HG02642 (cell line): ENCODE measurements at regions not wholly inside any gene's neighbourhood (a gene's known extent, or its start where the extent isn't known, plus 50 kb on each side); places are given as distances from the start of the nearest gene placed in this dataset.
A peak's percentile ranks its signal among the peaks of the same experiment; 100 is the strongest.
"Not testable (repeated sequence)": the region's sequence is repeated elsewhere in the genome, so short reads cannot be mapped to it uniquely, and the experiment has no call there.

Experiments
- ATAC-seq: cut with Tn5 transposase; IDR thresholded peaks from one replicate; pipeline ENCODE4 v1.9.1; 2021; ENCODE audit warnings: mild to moderate bottlenecking; ENCODE audit not compliant: unreplicated experiment, poor library complexity

GRCh38 chr2:59295524-59296162 is 1054.5 kb upstream of the FANCL start:
- ATAC-seq, result no peak

- ATAC-seq, result no peak
Measured at GRCh38 chr2:59288771-59289170, 1047.6 kb upstream of the FANCL start.

- no peak for ATAC-seq
Measured at GRCh38 chr2:59282374-59283057, 1041.4 kb upstream of the FANCL start.

GRCh38 chr2:59277671-59278070 is 1036.5 kb upstream of the FANCL start:
- no peak for ATAC-seq

DNA sequence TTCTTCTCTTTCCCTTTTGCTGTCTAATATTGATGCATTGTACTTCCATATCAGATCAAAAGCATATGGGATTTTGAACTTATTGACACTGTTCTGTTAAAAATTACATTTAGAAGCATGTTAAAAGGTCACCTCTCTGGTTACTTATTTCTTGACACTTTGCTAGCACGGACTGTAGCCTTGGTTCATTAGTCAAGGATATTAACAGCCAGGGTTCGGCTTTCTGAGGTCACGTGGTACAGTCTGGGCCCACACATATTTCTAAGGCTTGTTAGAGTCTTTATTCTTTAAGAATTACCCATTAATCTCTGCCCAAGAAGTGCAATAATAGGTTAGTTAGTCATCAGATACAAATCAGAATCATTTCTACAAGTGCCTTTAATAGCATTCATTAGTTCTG is 1035.8 kb upstream of the FANCL start:
- ATAC-seq, result no peak

GRCh38 chr2:59276033-59276432 is 1034.9 kb upstream of the FANCL start:
- ATAC-seq, result no peak

DNA sequence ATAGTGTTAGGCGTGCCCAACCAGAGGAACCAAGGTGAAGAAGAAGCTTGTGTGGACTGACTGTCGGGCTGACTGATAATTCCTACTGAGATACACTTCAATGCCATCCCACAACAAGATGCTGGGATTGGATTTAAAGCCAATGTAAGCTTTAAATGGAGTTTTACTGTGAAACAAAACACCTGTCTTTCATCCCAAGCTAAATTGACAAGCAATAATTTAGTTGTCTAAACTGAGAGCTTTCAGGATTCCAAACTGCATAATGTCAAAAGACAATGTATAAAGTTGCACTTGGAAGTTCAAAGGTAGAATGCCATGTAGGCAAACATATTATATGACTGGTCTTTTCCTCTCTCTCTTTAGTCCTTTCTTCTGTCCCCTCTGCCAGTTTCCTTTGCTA is 1025.3 kb upstream of the FANCL start:
- no peak for ATAC-seq

- ATAC-seq, result no peak
Measured at GRCh38 chr2:59259913-59260312, 1018.8 kb upstream of the FANCL start.

GRCh38 chr2:59256290-59256689 is 1015.2 kb upstream of the FANCL start:
- ATAC-seq, result no peak

GRCh38 chr2:59254279-59254678 is 1013.2 kb upstream of the FANCL start:
- ATAC-seq, result no peak

DNA sequence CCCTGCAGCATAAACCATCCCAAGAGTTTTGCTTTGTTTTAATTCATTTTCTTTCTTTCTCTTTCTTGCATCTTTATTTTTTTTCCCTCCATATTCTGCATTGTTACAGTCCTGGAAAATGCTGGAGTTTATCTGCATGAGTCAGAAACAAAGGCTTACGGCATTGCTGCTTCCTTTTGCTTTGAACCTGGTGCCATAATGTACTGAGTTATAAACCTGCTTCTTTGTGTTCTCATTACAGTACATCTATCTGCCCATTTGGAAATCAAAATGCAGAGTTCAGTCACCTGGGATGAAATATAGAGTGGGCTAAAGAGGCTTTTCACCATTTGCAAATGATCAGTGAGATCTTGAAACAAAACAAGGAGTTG is 1009.2 kb upstream of the FANCL start:
- ATAC-seq, result no peak

DNA sequence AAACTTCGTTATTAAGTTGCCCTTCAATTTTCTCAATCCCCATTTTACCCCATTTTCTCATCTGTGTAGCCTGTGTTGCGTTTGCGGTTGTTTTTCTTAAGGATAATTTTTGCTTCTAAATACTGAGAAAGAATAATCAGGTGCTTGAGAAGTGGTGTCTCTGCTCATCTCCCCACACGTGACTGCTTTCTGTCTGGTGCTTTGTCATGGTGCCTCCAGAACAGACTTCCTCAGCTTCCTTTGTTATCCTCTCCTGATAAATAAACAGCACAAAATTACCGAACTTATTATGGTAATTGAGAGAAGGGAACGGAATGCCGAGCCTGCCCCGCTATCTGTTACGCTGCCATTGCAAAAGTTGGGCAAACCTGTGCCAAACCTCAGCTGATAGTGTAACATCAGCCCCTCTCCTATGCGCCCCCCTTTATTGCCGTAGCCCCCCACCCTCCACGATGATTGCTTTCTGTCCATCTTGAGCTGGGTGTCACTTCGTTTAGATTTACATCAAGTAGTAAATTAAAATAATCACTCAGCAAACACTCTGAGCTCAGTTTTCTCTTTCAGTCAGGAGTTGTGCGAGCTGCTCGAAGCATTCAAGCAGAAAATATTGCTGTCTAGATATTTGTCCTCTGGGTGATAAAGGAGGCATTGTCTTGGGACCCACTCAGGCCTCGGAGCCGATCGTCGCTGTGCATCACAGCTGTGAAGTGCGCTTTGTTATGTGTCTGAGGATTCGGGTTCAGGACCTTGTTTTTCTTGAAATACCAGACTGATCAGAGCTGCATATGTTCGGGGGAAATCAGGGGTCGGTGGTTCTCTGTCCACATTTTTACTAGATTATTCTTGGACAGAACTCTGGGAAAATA is 1008.5 kb upstream of the FANCL start:
- ATAC-seq, result no peak

DNA sequence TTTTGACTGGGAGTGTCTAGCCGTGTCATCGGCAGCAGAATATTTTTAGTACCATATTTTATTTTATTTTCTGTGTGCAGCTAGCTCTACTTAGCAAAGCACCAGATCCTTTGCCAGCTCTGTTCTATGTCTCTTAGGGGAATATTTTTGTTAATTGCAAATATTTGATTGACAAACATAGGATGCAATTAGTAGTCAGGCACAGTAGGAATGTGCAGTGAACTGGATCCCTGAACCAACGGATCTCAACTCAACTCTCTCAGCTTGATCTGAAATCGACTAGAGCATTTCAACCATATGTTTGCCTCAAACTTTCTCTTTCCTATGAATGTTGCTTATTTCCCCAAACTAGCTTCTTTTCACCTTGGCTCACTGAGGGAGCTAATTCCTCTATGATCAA is 998.0 kb upstream of the FANCL start:
- ATAC-seq, result no peak

DNA sequence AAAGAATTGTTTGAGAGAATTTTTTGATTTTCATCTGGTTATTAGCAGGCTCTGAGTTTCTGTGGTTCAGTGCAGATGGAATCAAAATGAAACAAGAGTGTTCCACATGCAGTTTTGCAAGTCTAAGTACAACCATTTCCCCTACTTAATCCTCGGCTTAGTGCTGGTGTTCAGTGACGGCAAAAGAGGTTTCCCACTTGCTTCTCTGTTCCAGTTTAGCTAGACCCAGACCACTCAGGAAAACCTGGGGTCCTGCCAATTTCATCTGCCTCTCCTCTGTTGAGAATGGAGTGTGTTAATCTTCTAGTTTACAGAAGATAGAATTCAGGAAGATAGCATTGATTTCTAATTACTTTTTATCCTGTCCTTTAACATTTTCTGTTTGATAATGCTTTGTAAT is 996.2 kb upstream of the FANCL start:
- no peak for ATAC-seq

GRCh38 chr2:59236723-59237122 is 995.6 kb upstream of the FANCL start:
- ATAC-seq, result no peak

DNA sequence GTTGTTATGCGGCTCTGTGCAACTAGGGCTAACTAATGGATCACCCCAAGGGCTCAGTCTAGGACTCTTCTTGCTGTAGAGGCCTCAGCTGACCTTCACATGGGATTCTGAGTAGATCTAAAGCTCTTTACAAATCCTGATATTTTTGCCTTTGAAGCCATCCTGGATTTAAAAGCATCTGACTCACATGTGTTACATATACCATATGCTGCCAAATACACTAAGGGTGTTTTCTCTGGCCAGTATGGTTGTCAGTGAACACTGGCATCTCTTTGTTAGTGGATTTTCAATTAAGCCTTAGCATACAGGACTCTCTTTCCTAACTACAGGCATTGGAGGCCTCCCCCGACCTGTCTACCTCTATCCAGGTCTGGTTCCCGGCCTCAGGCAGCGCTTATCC is 992.8 kb upstream of the FANCL start:
- ATAC-seq, result no peak

DNA sequence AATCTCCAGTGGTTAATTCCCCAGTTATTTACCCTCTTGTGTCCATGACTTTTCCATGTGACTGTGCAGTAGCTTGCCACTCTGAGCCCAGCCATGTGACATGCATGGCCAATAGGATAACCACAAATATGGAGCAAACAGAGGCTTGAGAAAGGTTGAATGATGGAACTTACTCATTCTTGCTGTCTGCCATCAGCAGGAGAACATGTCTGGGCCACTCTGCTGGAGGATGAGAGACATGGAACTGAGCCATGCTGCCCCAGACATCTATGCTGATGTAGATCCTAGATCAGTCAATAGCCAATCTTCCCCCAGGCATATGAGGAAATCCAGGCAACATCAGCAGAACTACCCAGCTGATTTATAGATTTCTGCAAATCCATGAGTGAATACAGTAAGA is 992.3 kb upstream of the FANCL start:
- no peak for ATAC-seq

GRCh38 chr2:59232394-59233165 is 991.5 kb upstream of the FANCL start:
- ATAC-seq, result peak; percentile 92

- ATAC-seq, result not testable (repeated sequence)
Measured at GRCh38 chr2:59226362-59226761, 985.2 kb upstream of the FANCL start.

- ATAC-seq, result no peak
Measured at GRCh38 chr2:59223742-59224141, 982.6 kb upstream of the FANCL start.

DNA sequence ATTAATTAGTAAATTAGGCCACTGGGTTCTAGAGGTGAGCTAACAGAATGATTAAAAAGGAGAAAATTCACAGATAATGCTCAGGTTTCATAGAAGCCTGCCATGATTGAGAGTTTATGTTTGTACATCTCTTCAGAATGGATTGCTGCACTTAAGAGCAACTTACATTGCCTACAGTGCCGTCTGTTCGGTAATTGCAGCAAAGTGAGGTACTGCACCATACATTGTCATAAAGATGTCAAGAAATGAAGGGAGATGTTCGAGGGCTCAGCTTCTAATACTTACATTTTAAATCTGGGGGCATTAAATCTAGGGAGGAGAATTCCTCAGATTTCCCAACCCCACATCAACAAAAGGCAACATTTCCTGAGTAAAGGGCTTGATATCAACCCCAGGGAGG is 976.2 kb upstream of the FANCL start:
- no peak for ATAC-seq
